ENCODE measurements at regions not wholly inside any gene's neighbourhood (a gene's known extent, or its start where the extent isn't known, plus 50 kb on each side); places are given as distances from the start of the nearest gene placed in this dataset.
"Not testable (repeated sequence)": the region's sequence is repeated elsewhere in the genome, so short reads cannot be mapped to it uniquely, and the experiment has no call there.

GRCh38 chr13:75175575-75175974 lies 306.4 kb downstream of the TBC1D4 start:
- no peak for DNase-seq

- DNase-seq: not testable (repeated sequence)
These were observed 306.9 kb downstream of the TBC1D4 start for GRCh38 chr13:75175097-75175496.

GRCh38 chr13:75174481-75174880 lies 307.5 kb downstream of the TBC1D4 start:
- no peak for DNase-seq

GRCh38 chr13:75173457-75174356 lies 308.3 kb downstream of the TBC1D4 start:
- DNase-seq: no peak

- DNase-seq: no peak
These were observed 311.7 kb downstream of the TBC1D4 start for GRCh38 chr13:75170311-75170710.

GRCh38 chr13:75165543-75166230 lies 316.3 kb downstream of the TBC1D4 start:
- DNase-seq: no peak

- no peak for DNase-seq
These were observed 320.2 kb downstream of the TBC1D4 start for GRCh38 chr13:75161804-75162203.

- DNase-seq: no peak
These were observed 321.0 kb downstream of the TBC1D4 start for GRCh38 chr13:75160984-75161383.

GRCh38 chr13:75154331-75154730 lies 327.6 kb downstream of the TBC1D4 start:
- no peak for DNase-seq

GRCh38 chr13:75153834-75154233 lies 328.1 kb downstream of the TBC1D4 start:
- DNase-seq: no peak

- no peak for DNase-seq
These were observed 328.6 kb downstream of the TBC1D4 start for GRCh38 chr13:75153386-75153785.

- no peak for DNase-seq
These were observed 330.8 kb downstream of the TBC1D4 start for GRCh38 chr13:75151081-75151643.

GRCh38 chr13:75149776-75150175 lies 332.2 kb downstream of the TBC1D4 start:
- DNase-seq: no peak

- DNase-seq: no peak
These were observed 334.0 kb downstream of the TBC1D4 start for GRCh38 chr13:75147946-75148345.

- no peak for DNase-seq
These were observed 335.5 kb downstream of the TBC1D4 start for GRCh38 chr13:75146436-75146835.

GRCh38 chr13:75145927-75146326 lies 336.0 kb downstream of the TBC1D4 start:
- no peak for DNase-seq

- DNase-seq: no peak
These were observed 342.7 kb downstream of the TBC1D4 start for GRCh38 chr13:75139291-75139690.

- DNase-seq: no peak
These were observed 343.9 kb downstream of the TBC1D4 start for GRCh38 chr13:75137911-75138571.

GRCh38 chr13:75136151-75136550 lies 345.8 kb downstream of the TBC1D4 start:
- DNase-seq: no peak

GRCh38 chr13:75135325-75135825 lies 346.6 kb downstream of the TBC1D4 start:
- no peak for DNase-seq

GRCh38 chr13:75132701-75133695 lies 349.0 kb downstream of the TBC1D4 start:
- no peak for DNase-seq

- no peak for DNase-seq
These were observed 352.6 kb downstream of the TBC1D4 start for GRCh38 chr13:75129331-75129730.
